Naive thymus-derived CD4-positive, alpha-beta T cell (primary cell): ENCODE measurements at regions not wholly inside any gene's neighbourhood (a gene's known extent, or its start where the extent isn't known, plus 50 kb on each side); places are given as distances from the start of the nearest gene placed in this dataset.

Experiments
- ATAC-seq: fragments of 150-1000 bp; cut with Tn5 transposase; 2 replicates; pipeline ENCODE4 v1.10.0; 2021; ENCODE audit warnings: mild to moderate bottlenecking, moderate library complexity
- CTCF ChIA-PET: fragments of 350-600 bp; sonication (Branson Sonifier 250); formaldehyde crosslinking; loops from one replicate; lab custom pipeline; 2021; ENCODE audit warnings: antibody characterized with exemption; lab: Charles Lee
- POLR2A ChIA-PET: fragments of 350-600 bp; sonication (Branson Sonifier 250); formaldehyde crosslinking; loops from one replicate; lab custom pipeline; 2021; ENCODE audit warnings: antibody characterized with exemption, inconsistent platforms; lab: Charles Lee
- DNase-seq, 9 donors: peaks; one replicate each; pipeline versions ENCODE4 v3.0.0 to v3.0.0-alpha.2; 2020 to 2022; ENCODE audit warnings: mixed read lengths in 1 of 9
- H3K27ac ChIP-seq: one replicate; pipeline ENCODE4 v1.7.0; 2013; ENCODE audit warnings: mild to moderate bottlenecking, low read depth, low read length, moderate library complexity
- H3K27me3 ChIP-seq, 2 donors: one replicate each; pipeline ENCODE4 v1.7.0; 2013; ENCODE audit warnings: low read length in 2 of 2, mild to moderate bottlenecking in 2 of 2, moderate library complexity in 2 of 2; ENCODE audit not compliant: control insufficient read depth in 2 of 2, insufficient read depth in 2 of 2
- H3K36me3 ChIP-seq, 3 experiments: 1 replicate in 2 of 3; 2 replicates in 1 of 3; pipeline ENCODE4 v1.7.0; 2013; ENCODE audit warnings: low read length in 3 of 3, mild to moderate bottlenecking in 3 of 3, moderate library complexity in 1 of 3; ENCODE audit not compliant: insufficient read depth in 3 of 3, control insufficient read depth in 2 of 3
- H3K4me1 ChIP-seq, 2 donors: one replicate each; pipeline ENCODE4 v1.7.0; 2013; ENCODE audit warnings: low read length in 2 of 2, mild to moderate bottlenecking in 2 of 2, moderate library complexity in 1 of 2; ENCODE audit not compliant: control insufficient read depth in 2 of 2, insufficient read depth in 2 of 2
- H3K4me3 ChIP-seq: 2 replicates; pipeline ENCODE4 v1.7.0; 2013; ENCODE audit warnings: mild to moderate bottlenecking, low read length
- H3K9me3 ChIP-seq, 3 experiments: 1 replicate in 2 of 3; 2 replicates in 1 of 3; pipeline ENCODE4 v1.7.0; 2013; ENCODE audit warnings: low read length in 3 of 3; ENCODE audit not compliant: control insufficient read depth in 2 of 3
- H3K27ac Mint-ChIP-seq, 9 donors: one replicate each; pipeline ENCODE4 v1.8.0; 2020 to 2022; ENCODE audit warnings: mixed read lengths in 9 of 9, mild to moderate bottlenecking in 8 of 9, moderate library complexity in 5 of 9, inconsistent platforms in 2 of 9
- H3K27me3 Mint-ChIP-seq, 5 donors: one replicate each; pipeline ENCODE4 v1.8.0; 2021 to 2022; ENCODE audit warnings: mixed read lengths in 5 of 5, mild to moderate bottlenecking in 1 of 5
- H3K36me3 Mint-ChIP-seq, 5 donors: one replicate each; pipeline ENCODE4 v1.8.0; 2020 to 2022; ENCODE audit warnings: mixed read lengths in 5 of 5, mild to moderate bottlenecking in 3 of 5, inconsistent platforms in 1 of 5
- H3K4me1 Mint-ChIP-seq, 7 donors: one replicate each; pipeline ENCODE4 v1.8.0; 2020 to 2022; ENCODE audit warnings: mixed read lengths in 7 of 7, mild to moderate bottlenecking in 3 of 7, inconsistent platforms in 1 of 7
- H3K4me3 Mint-ChIP-seq, 10 donors: one replicate each; pipeline ENCODE4 v1.8.0; 2020 to 2022; ENCODE audit warnings: mild to moderate bottlenecking in 10 of 10, mixed read lengths in 10 of 10, moderate library complexity in 6 of 10, inconsistent platforms in 2 of 10
- H3K9me3 Mint-ChIP-seq, 11 donors: one replicate each; pipeline ENCODE4 v1.8.0; 2020 to 2022; ENCODE audit warnings: mixed read lengths in 11 of 11, mild to moderate bottlenecking in 4 of 11, inconsistent platforms in 1 of 11, moderate library complexity in 1 of 11
- intact Hi-C, 2 donors: fragments of 100-400 bp; cut with micrococcal nuclease; formaldehyde crosslinking; loops; one replicate each; pipeline ENCODE4 v1.15.1; 2023

DNA sequence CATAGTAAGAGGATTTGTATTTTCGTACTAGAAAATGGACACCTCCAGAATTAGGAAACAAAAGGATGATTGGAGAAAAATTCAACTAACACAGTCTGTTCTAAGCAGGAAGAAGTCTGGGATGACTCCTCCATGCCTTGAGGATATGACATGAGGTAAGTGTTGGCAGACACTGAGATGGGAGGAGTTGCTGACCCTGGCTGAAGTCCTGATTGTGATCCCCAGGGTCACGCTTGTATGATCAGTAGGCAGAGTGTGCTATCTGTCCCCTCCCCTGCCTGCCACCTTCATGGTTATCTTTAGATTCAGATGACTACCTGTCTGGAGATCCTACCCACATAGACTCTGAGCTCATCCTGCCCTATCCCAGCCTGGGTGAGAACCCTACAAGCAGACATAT lies 249.1 kb downstream of the C1orf94 start:
- no peak overlapping the region for H3K4me3 ChIP-seq
- Mint-ChIP-seq H3K27ac (no peak overlapping the region), H3K27me3 (peaks cover 2 to 31% (median 22%) of the 10 kb centered on the region in 5 donors), H3K4me3 (no peak overlapping the region), H3K36me3 (no peaks in the 10 kb centered on the region), H3K4me1 (no peaks in the 10 kb centered on the region), H3K9me3 (peaks cover 0 to 3% (median 0%) of the 10 kb centered on the region in 11 donors)
- no peaks in the 10 kb centered on the region for H3K27me3 ChIP-seq
- intact Hi-C loops = no loop called here
- H3K9me3 ChIP-seq = no peaks in the 10 kb centered on the region
- H3K4me1 ChIP-seq = no peaks in the 10 kb centered on the region
- no peak for DNase-seq
- POLR2A ChIA-PET = no interaction called here
- CTCF ChIA-PET = no interaction called here
- no peaks in the 10 kb centered on the region for H3K36me3 ChIP-seq
- no peak for ATAC-seq
- no peak overlapping the region for H3K27ac ChIP-seq

DNA sequence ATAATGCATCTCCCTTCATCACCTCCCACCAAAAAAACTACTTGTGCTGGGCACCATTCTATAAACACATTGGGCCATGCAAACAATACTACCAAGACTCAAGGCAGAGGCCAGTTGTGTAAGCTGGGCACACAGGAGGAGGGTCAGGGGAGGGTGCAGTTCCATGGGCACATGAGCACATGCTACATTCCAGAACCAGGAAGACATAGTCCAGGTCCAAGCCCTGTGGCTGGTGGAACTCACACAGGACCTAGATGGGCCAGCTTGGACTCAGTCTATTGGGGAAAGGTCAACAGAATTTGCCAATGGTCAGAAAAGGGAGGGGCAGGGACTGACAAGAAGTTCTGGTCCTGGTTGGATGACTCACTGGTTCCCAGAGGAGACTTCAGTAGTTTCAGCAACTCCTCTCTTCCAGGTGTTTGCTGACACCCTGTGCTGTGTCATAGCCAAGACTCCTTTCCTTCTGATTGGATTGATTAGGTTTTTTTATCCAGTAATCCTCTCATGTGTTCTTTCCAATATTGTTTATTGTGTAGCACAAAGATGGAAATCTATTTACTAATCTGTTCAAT lies 249.7 kb downstream of the C1orf94 start:
- Mint-ChIP-seq H3K9me3 (peaks cover 0 to 3% (median 0%) of the 10 kb centered on the region in 11 donors), H3K4me1 (no peaks in the 10 kb centered on the region), H3K27me3 (peaks cover 2 to 32% (median 19%) of the 10 kb centered on the region in 5 donors), H3K36me3 (no peaks in the 10 kb centered on the region), H3K27ac (no peak overlapping the region), H3K4me3 (no peak overlapping the region)
- Histone ChIP-seq H3K9me3 (no peaks in the 10 kb centered on the region), H3K36me3 (no peaks in the 10 kb centered on the region), H3K4me1 (no peaks in the 10 kb centered on the region), H3K4me3 (no peak overlapping the region), H3K27ac (no peak overlapping the region), H3K27me3 (no peaks in the 10 kb centered on the region)
- ATAC-seq (no peak), DNase-seq (no peak)
- ChIA-PET CTCF (no interaction called here), POLR2A (no interaction called here)
- intact Hi-C loops = no loop called here

DNA sequence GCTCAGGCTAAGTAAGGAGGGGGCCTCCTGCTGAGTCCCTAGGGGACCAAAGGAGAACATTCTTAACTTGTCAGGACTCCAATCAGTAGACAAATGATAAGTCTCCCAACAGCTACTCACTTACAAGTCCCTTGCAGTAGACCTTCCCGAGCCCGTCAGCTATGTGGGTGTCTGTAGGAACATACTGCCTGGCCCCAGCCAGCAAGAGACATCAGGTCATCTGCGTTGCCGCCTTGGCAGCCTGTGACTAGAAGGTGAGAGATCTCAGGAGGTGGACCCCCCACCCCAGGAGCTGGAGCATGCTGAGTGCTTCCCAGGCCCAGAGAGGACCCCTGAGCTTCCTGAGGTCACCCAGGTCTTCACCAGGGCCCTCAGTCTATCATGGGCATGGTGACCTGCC lies 250.5 kb downstream of the C1orf94 start:
- ChIA-PET POLR2A (no interaction called here), CTCF (no interaction called here)
- DNase-seq = no peak
- intact Hi-C loops = no loop called here
- Mint-ChIP-seq H3K4me3 (no peak overlapping the region), H3K27ac (no peak overlapping the region), H3K4me1 (no peaks in the 10 kb centered on the region), H3K36me3 (no peaks in the 10 kb centered on the region), H3K27me3 (peaks cover 2 to 33% (median 14%) of the 10 kb centered on the region in 5 donors), H3K9me3 (peaks cover 0 to 3% (median 0%) of the 10 kb centered on the region in 11 donors)
- no peak for ATAC-seq
- Histone ChIP-seq H3K9me3 (no peaks in the 10 kb centered on the region), H3K27ac (no peak overlapping the region), H3K4me1 (no peaks in the 10 kb centered on the region), H3K4me3 (no peak overlapping the region), H3K36me3 (no peaks in the 10 kb centered on the region), H3K27me3 (no peaks in the 10 kb centered on the region)

DNA sequence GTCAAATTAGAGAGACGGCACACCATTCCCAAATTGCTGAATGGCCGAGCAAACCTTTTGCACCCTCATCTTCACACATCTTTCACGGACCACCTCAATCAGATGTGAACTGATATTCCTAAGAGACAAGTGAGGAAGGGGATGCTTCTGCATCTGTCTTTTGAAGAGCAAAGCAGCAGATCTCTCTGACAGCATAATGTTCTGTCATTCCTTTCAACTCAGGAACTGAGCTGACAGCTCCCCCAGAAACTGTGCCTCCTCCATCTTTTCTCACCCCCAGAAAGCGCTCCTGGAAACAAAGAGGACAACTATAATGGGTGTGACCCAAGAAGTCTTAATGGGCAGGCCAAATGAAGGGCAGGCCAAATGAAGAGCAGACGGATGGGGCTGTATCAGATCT lies 256.4 kb downstream of the C1orf94 start:
- Histone ChIP-seq H3K4me1 (no peaks in the 10 kb centered on the region), H3K27ac (no peak overlapping the region), H3K36me3 (no peaks in the 10 kb centered on the region), H3K4me3 (no peak overlapping the region), H3K27me3 (no peaks in the 10 kb centered on the region), H3K9me3 (no peaks in the 10 kb centered on the region)
- Mint-ChIP-seq H3K9me3 (no peaks in the 10 kb centered on the region), H3K27me3 (peaks cover 0 to 14% (median 7%) of the 10 kb centered on the region in 5 donors), H3K27ac (no peak overlapping the region), H3K4me3 (no peak overlapping the region), H3K36me3 (no peaks in the 10 kb centered on the region), H3K4me1 (no peaks in the 10 kb centered on the region)
- ChIA-PET POLR2A (no interaction called here), CTCF (no interaction called here)
- intact Hi-C loops = no loop called here
- DNase-seq = no peak
- ATAC-seq = no peak

DNA sequence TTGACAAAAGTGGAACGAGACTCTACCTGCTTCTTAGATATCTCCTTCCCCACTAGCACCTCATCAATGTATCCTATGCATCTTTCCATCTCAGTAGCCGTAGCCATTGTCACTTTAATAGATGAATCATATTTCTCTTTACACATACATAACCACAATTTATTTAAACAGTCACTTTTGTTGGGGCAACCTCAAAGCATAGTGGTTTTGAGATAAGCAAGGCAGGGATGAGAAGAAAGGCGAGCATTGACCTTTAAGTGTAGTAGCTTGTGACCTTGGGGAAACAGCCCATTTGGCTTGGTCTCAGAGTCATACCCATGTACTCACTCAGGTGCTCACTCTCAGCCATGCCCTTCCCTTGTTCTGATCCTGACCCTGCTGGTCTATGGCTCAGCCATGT lies 260.1 kb downstream of the C1orf94 start:
- Mint-ChIP-seq H3K36me3 (no peaks in the 10 kb centered on the region), H3K4me3 (no peak overlapping the region), H3K27ac (no peak overlapping the region), H3K27me3 (peaks cover 5 to 21% (median 16%) of the 10 kb centered on the region in 5 donors), H3K4me1 (no peaks in the 10 kb centered on the region), H3K9me3 (no peaks in the 10 kb centered on the region)
- Histone ChIP-seq H3K27me3 (no peaks in the 10 kb centered on the region), H3K27ac (no peak overlapping the region), H3K9me3 (no peaks in the 10 kb centered on the region), H3K4me3 (no peak overlapping the region), H3K4me1 (no peaks in the 10 kb centered on the region), H3K36me3 (no peaks in the 10 kb centered on the region)
- ChIA-PET POLR2A (no interaction called here), CTCF (no interaction called here)
- ATAC-seq (no peak), DNase-seq (no peak)
- intact Hi-C loops = no loop called here

DNA sequence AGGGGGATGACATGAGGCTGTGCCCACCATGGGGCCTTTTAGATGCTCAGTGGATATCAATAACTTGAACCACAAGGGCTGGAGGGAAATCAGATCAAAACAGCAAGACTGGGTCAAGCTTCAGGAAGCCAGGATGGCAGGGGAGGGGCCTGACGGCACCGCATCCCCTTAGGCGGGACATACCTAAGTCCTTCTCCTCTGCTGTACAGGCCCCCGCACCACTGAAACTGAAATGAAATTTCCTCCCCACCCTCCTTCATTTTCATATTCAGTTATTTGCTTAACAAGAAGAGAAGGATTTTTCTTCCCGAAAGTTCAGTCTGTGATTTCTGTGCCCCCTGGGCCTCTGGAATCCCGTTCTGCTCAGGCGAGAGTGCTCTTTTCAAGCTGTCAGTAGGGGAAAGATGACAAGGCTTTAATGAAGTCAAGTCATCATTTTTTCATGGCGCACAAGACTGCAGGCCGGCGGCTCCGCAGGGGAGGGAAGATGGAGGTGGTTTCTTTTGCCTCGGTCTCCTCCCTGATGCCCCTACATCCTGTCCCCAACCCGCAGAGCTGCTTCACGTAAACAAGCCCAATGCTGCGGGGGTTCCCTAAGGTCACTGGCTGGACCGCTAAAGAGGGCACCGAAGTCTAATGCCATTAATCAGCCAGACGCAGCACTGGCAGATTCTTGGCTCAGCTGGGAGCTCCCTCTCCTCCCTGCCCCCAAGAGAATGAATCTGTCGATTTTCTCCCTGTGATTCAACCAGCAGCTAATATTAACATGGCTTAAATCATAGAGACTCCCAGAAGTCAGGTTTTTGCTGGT lies 264.8 kb downstream of the C1orf94 start:
- no peaks in the 10 kb centered on the region for H3K4me1 Mint-ChIP-seq
- no peaks in the 10 kb centered on the region for H3K27me3 ChIP-seq
- H3K4me3 Mint-ChIP-seq = no peak overlapping the region
- no peak overlapping the region for H3K27ac Mint-ChIP-seq
- ChIA-PET CTCF (no interaction called here), POLR2A (no interaction called here)
- DNase-seq (no peak), ATAC-seq (no peak)
- H3K9me3 ChIP-seq = no peaks in the 10 kb centered on the region
- no peak overlapping the region for H3K4me3 ChIP-seq
- H3K36me3 Mint-ChIP-seq = no peaks in the 10 kb centered on the region
- H3K36me3 ChIP-seq = no peaks in the 10 kb centered on the region
- H3K27me3 Mint-ChIP-seq = peaks cover 10 to 52% (median 24%) of the 10 kb centered on the region in 5 donors
- peaks cover 0 to 4% (median 0%) of the 10 kb centered on the region in 11 donors for H3K9me3 Mint-ChIP-seq
- H3K27ac ChIP-seq = no peak overlapping the region
- H3K4me1 ChIP-seq = no peaks in the 10 kb centered on the region
- intact Hi-C loops = no loop called here

DNA sequence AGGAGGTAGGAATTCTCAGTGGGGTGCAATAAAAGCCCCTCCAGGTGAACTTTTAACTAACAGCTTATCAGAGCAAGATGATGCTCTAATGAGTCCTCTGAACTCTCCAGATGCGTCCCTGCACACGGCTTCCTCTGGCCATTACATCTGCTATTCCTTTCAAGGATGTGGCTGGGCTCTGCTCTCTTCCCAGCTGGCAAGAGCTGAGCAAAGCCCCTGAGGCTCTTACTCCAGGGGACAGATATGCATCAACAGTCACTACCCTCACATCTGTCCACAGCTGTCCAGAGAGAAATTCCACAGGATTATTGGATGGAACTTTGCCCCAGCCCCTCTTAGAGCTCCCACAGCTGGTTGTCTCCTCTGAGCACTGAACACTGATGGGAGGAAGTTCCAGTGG lies 267.8 kb downstream of the C1orf94 start:
- DNase-seq = no peak
- H3K4me1 Mint-ChIP-seq = no peaks in the 10 kb centered on the region
- Histone ChIP-seq H3K27ac (no peak overlapping the region), H3K4me1 (no peaks in the 10 kb centered on the region), H3K4me3 (no peak overlapping the region), H3K9me3 (no peaks in the 10 kb centered on the region), H3K27me3 (no peaks in the 10 kb centered on the region), H3K36me3 (no peaks in the 10 kb centered on the region)
- intact Hi-C loops = no loop called here
- no peak overlapping the region for H3K27ac Mint-ChIP-seq
- ATAC-seq = no peak
- H3K4me3 Mint-ChIP-seq = no peak overlapping the region
- peaks cover 0 to 4% (median 0%) of the 10 kb centered on the region in 11 donors for H3K9me3 Mint-ChIP-seq
- no peaks in the 10 kb centered on the region for H3K36me3 Mint-ChIP-seq
- ChIA-PET CTCF (no interaction called here), POLR2A (no interaction called here)
- peaks cover 5 to 59% (median 24%) of the 10 kb centered on the region in 5 donors for H3K27me3 Mint-ChIP-seq
